Skin epidermis (tissue), 12 donors: ENCODE measurements at regions not wholly inside any gene's neighbourhood (a gene's known extent, or its start where the extent isn't known, plus 50 kb on each side); places are given as distances from the start of the nearest gene placed in this dataset.
"Not testable (repeated sequence)": the region's sequence is repeated elsewhere in the genome, so short reads cannot be mapped to it uniquely, and the experiment has no call there.

Experiments
- H3K27ac ChIP-seq, 21 experiments: fragments of 200-600 bp; sonication (generic) in 11 of 21; one replicate each; pipeline ENCODE4 v1.5.0; 2020; ENCODE audit warnings: mild to moderate bottlenecking in 3 of 21, inconsistent platforms in 2 of 21, moderate library complexity in 2 of 21
- H3K4me3 ChIP-seq, 7 experiments: fragments of 200-600 bp; sonication (generic) in 2 of 7; one replicate each; pipeline ENCODE4 v1.5.0; 2020; ENCODE audit warnings: inconsistent platforms in 2 of 7, mild to moderate bottlenecking in 2 of 7, moderate library complexity in 1 of 7

GRCh38 chr3:110487840-110488239 lies 583.8 kb upstream of the NECTIN3 start:
- H3K4me3 ChIP-seq: no peak overlapping the region
- H3K27ac ChIP-seq: no peak overlapping the region

DNA sequence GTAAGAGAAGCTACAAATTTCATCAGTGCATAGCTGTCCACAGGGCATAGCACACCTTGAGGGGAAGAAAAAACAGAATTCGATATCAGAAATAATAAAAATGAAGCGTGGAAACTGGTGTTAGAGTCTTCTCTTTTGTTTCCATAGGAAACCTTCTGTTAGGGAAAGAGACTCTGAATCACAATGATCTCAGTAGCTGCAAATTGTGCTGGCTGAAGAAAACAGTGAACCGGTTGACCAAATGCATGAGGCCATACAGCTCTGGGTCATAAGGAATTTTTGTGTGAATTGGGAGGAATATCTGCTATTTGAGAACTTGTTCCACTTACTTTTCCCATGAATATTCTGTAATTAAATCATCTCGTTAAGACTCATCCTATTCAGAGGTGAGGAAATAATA lies 580.2 kb upstream of the NECTIN3 start:
- no peak overlapping the region for H3K27ac ChIP-seq
- H3K4me3 ChIP-seq: no peak overlapping the region

GRCh38 chr3:110492876-110493275 lies 578.7 kb upstream of the NECTIN3 start:
- Histone ChIP-seq H3K27ac (no peak overlapping the region), H3K4me3 (no peak overlapping the region)

DNA sequence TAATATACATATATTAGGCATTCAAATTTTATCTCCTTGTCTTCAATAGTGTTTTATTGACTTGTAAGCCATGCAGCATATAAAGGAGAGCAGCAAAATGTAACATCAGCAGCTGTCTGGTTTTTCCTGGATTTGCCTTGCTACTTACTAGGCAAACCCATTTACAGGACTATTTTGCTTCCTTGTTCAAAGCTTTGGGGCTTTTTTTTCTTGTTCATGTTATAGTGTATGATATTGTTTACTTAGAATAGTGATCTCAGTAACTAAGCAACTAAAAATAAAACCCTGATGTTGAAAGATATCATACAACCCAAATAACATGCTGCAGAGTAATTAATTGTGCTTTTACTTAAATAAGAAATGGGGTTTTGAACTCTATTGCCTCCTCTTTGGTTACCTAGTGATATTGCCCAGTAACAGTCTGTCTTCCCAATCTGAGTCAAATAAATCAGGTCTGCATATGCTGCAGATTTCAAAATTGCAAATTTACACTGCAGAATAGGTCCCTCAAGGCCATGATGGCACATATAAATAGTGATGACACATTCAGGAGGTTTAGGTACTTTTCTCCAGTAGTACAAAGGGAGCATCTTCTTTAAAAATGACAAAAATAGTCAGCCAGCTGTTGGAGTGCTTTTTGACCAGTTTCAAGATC lies 578.1 kb upstream of the NECTIN3 start:
- Histone ChIP-seq H3K27ac (no peak overlapping the region), H3K4me3 (no peak overlapping the region)

- H3K4me3 ChIP-seq: no peak overlapping the region
- no peak overlapping the region for H3K27ac ChIP-seq
Observed at GRCh38 chr3:110494093-110494490, 577.5 kb upstream of the NECTIN3 start.

- H3K4me3 ChIP-seq: no peak overlapping the region
Observed at GRCh38 chr3:110494728-110495127, 576.9 kb upstream of the NECTIN3 start.

DNA sequence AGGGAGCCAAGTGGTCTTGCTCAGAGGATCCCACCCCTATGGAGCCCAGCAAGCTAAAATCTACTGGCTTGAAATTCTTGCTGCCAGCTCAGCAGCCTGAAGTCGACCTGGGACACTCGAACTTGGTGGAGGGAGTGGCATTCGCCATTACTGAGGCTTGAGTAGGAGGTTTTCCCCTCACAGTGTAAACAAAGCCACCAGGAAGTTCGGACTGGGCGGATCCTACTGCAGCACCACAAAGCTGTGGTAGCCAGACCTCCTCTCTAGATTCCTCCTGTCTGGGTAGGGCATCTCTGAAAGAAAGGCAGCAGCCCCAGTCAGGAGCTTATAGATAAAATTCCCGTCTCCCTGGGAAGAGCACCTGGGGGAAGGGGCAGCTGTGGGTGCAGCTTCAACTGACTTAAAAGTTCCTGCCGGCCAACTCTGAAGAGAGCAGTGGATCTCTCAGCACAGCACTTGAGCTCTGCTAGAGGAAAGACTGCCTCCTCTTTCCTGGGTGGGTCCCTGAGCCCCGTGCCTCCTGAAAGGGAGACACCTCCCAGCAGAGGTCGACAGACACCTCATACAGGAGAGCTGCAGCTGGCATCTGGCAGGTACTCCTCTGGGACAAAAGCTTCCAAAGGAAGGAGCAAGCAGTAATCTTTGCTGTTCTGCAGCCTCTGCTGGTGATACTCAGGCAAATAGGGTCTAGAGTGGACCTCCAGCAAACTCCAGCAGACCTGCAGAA lies 576.3 kb upstream of the NECTIN3 start:
- no peak overlapping the region for H3K4me3 ChIP-seq
- no peak overlapping the region for H3K27ac ChIP-seq

More at GRCh38 chr3:110494728-110495127, 576.9 kb upstream of the NECTIN3 start:
- no peak overlapping the region for H3K27ac ChIP-seq

DNA sequence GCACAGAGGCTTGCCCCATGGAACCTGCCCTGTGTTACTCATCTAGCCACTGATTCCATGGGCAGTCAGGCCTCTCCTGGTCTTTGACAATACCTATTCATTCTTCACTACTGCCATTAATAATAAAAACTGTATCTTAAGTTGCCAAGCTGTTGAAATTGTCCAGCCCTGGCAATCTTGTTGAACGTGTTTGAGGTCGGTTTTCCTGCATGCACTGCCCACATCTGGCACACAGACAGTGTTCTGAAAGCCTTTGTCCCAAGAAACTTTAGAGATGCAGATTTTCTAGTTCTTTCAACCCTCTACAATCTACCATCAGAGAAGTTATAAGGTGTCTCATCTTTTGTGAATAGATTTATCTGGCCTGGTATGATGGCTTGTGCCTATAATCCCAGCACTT lies 567.2 kb upstream of the NECTIN3 start:
- no peak overlapping the region for H3K4me3 ChIP-seq

DNA sequence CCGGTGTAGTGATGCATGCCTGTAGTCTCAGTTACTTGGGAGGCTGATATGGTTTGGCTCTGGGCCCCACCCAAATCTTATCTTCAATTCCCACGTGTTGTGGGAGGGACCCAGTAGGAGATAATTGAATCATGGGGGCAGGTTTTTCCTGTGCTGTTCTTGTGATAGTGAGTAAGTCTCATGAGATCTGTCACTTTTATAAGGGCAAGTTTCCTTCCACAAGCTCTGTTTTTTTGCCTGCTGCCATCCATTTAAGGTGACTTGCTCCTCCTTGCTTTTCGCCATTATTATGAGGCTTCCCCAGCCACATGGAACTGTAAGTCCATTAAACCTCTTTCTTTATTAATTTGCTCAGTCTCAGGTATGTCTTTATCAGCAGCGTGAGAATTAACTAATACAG lies 566.7 kb upstream of the NECTIN3 start:
- H3K4me3 ChIP-seq: no peak overlapping the region
- H3K27ac ChIP-seq: no peak overlapping the region

More for the DNA sequence above, 567.2 kb upstream of the NECTIN3 start:
- H3K27ac ChIP-seq: no peak overlapping the region

DNA sequence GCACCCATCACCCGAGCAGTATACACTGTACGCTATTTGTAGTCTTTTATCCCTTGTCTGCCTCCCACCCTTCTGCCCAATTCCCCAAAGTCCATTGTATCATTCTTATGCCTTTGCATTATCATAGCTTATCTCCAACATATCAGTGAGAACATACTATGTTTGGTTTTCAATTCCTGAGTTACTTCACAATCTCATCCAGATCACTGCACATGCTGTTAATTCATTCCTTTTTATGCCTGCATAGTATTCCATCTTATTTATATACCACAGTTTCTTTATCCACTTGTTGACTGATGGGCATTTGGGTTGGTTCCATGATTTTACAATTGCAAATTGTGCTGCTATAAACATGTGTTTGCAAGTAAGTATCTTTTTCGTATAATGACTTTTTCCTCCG lies 564.7 kb upstream of the NECTIN3 start:
- no peak overlapping the region for H3K4me3 ChIP-seq
- H3K27ac ChIP-seq: no peak overlapping the region

DNA sequence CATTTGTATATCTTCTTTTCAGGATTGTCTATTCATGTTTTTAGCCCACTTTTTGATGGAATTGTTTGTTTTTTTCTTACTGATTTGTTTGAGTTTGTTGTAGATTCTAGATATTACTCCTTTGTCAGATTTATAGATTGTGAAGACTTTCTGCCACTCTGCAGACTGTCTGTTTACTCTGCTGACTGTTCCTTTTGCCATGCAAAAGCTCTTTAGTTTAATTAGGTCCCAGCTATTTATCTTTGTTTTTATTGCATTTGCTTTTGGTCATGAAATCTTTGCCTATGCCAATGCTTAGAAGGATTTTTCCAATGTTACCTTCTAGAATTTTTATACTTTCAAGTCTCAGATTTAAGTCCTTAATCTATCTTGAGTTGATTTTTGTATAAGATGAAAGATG lies 564.0 kb upstream of the NECTIN3 start:
- not testable (repeated sequence) for H3K27ac ChIP-seq, H3K4me3 ChIP-seq

DNA sequence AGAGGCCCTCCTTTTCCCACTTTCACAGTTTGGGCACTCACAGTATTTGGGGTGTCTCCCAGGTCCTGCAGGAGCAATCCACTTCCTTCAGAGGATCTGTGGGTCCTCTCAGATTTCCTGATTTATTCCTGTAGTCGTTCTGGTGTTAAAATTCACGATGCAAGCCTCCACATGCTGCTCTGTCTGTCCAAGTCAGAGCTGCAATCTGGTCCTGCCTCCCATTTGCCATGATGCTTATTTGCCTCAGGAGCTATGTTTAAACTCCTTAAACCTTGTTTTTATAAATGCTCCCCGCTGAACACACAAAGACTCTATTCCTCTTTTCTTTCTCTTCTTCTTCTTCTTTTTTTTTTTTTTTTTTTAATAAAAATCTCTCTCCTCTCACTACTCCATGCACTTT lies 558.7 kb upstream of the NECTIN3 start:
- Histone ChIP-seq H3K4me3 (no peak overlapping the region), H3K27ac (no peak overlapping the region)

GRCh38 chr3:110518031-110518430 lies 553.6 kb upstream of the NECTIN3 start:
- Histone ChIP-seq H3K27ac (no peak overlapping the region), H3K4me3 (no peak overlapping the region)

DNA sequence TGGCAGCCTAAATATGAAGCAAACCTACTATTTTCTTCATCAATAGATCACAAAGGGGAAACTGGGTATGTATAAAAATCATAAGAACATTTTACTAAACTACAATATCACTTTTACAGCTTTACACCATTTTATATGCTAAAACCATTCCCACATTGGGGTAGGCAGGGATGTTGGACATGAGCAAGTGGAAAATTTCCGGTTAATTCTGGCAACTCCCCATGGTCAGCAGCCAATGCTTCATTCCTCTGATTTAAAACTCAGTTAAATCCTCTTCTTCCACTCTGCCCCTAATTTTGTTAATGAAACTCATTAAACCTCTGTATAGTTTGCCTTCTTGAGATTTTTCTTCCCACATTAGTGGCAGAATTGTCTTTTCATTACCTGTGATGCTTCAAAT lies 552.5 kb upstream of the NECTIN3 start:
- no peak overlapping the region for H3K27ac ChIP-seq
- no peak overlapping the region for H3K4me3 ChIP-seq

DNA sequence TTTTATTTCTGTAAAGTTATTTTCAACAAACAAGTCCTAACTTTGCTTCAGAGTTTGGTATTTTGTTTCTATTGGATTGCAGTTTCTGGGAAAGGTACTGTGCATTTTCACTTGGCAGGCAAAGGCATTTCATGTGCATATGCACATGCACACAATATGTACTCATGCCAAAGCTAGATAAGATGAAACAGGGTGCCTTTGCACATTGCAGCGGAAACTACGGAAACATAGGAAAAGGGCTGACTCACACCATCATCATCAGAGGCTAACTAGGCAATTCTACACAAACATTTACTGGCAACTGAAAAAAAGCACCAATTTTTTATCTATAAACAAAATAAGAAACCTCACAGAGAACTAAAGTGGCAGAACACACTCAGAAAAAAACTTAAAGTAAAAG lies 550.6 kb upstream of the NECTIN3 start:
- Histone ChIP-seq H3K4me3 (no peak overlapping the region), H3K27ac (no peak overlapping the region)

GRCh38 chr3:110525558-110526064 lies 546.0 kb upstream of the NECTIN3 start:
- H3K27ac ChIP-seq, H3K4me3 ChIP-seq: not testable (repeated sequence)

DNA sequence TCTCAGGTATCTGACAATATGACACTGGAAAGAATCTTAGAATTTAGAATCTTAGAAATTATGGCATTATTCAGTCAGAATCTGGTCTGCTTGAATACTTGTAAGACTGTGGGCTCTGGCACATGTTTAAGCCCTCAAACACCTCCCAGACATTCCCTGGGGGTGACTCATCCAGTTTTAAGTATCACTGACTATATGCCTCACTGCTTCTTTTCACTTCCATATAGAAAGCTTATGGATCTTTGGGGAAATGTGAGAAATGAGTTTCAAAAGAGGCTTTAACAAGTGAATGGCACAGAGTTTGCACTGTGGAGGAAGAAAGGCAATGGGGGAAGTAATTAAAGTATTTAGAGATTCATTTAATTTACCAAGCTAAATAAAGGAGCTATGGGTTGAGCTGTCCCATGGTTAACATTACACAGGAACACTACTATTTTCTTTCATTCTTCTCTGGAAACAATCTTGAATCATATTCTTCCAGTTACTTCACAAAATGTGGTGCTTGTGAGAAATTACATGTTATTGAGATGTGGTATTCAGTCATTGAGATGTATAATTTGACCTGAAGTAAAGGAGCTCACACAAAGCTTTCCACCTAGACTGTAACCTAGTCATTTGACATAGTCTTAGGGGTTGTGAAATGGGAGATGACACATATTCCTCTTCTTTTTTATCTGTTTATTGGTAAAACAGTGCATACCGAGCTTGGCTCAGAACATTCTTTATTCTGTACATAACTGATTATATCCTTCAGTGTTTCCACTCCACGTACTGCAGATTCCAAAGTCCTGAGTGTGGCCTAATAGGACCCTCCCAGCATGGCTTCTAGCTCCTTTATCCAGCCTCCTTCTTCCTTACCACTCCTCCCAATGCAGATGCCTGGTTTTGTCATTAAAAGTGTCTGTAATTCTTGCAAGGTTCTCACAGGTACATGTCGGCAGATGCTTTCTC lies 544.6 kb upstream of the NECTIN3 start:
- Histone ChIP-seq H3K27ac (no peak overlapping the region), H3K4me3 (no peak overlapping the region)

GRCh38 chr3:110528305-110529121 lies 543.1 kb upstream of the NECTIN3 start:
- H3K27ac ChIP-seq: no peak overlapping the region
- no peak overlapping the region for H3K4me3 ChIP-seq

- Histone ChIP-seq H3K27ac (no peak overlapping the region), H3K4me3 (no peak overlapping the region)
Observed at GRCh38 chr3:110530902-110531301, 540.7 kb upstream of the NECTIN3 start.

DNA sequence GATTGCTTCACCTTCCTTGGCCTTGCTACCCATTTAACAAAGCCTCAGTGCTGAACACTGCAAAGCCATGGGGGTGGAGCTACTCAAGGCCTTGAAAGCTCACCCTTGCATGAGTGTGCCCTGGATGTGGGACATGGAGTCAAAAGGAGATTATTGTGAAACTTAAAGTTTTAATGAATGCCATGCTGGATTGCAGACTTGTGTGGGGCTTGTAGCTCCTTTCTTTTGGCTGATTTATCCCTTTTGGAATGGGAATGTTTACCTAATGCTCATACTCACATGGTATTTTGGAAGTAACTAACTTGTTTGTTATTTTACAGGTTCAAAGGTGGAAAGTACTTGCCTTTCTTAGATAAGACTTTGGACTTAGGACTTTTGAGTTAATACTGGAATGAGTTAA lies 538.5 kb upstream of the NECTIN3 start:
- H3K27ac ChIP-seq: no peak overlapping the region
- no peak overlapping the region for H3K4me3 ChIP-seq
